ENCODE measurements at regions not wholly inside any gene's neighbourhood (a gene's known extent, or its start where the extent isn't known, plus 50 kb on each side); places are given as distances from the start of the nearest gene placed in this dataset.

- TF ChIP-seq CTCF (conservative IDR thresholded peaks at IDR 0.05; ENCODE audit: low read depth, low read length) (no peak), EZH2 (IDR thresholded peaks at IDR 0.05; ENCODE audit: borderline replicate concordance, low read depth, low read length, poor library complexity, severe bottlenecking) (no peak)
These were observed 289.2 kb downstream of the TCERG1L start for GRCh38 chr10:131022369-131022768.

Measured in A673 (cell line).